ENCODE measurements at regions not wholly inside any gene's neighbourhood (a gene's known extent, or its start where the extent isn't known, plus 50 kb on each side); places are given as distances from the start of the nearest gene placed in this dataset.
"Not testable (repeated sequence)": the region's sequence is repeated elsewhere in the genome, so short reads cannot be mapped to it uniquely, and the experiment has no call there.

DNA sequence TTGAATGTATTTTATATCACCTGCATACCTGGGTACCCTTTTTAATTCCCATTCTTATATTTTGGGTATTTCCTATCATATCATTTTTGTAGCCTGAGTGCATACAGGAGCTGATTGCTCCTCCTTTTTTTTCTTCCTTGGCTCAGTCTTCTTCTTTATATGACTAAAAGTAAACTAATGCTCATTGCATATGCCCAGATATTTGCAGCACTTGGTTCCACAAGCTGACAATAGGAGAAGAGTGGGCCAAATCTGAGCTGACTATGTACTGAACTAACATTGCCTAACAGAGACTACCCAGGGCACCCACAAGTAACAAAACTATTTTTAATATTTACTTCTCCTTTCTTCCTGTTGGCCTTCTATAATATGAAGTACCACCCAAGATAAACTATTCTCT, 131.7 kb upstream of the SPOPL start:
- Histone ChIP-seq H3K27me3 (ENCODE audit: control insufficient read depth, insufficient read depth, low read length) (no peaks in the 10 kb centered on the region), H3K4me3 (ENCODE audit: low read depth, low read length) (no peak overlapping the region), H3K36me3 (ENCODE audit: control insufficient read depth, insufficient read depth, low read length) (no peaks in the 10 kb centered on the region)
- FAIRE-seq (no peak), DNase-seq (ENCODE audit: low read depth) (peak; percentile 51)
- TF ChIP-seq, protein P1, sequence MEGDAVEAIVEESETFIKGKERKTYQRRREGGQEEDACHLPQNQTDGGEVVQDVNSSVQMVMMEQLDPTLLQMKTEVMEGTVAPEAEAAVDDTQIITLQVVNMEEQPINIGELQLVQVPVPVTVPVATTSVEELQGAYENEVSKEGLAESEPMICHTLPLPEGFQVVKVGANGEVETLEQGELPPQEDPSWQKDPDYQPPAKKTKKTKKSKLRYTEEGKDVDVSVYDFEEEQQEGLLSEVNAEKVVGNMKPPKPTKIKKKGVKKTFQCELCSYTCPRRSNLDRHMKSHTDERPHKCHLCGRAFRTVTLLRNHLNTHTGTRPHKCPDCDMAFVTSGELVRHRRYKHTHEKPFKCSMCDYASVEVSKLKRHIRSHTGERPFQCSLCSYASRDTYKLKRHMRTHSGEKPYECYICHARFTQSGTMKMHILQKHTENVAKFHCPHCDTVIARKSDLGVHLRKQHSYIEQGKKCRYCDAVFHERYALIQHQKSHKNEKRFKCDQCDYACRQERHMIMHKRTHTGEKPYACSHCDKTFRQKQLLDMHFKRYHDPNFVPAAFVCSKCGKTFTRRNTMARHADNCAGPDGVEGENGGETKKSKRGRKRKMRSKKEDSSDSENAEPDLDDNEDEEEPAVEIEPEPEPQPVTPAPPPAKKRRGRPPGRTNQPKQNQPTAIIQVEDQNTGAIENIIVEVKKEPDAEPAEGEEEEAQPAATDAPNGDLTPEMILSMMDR (IDR thresholded peaks at IDR 0.05; ENCODE audit: insufficient read depth, low read length, severe bottlenecking) = no peak

DNA sequence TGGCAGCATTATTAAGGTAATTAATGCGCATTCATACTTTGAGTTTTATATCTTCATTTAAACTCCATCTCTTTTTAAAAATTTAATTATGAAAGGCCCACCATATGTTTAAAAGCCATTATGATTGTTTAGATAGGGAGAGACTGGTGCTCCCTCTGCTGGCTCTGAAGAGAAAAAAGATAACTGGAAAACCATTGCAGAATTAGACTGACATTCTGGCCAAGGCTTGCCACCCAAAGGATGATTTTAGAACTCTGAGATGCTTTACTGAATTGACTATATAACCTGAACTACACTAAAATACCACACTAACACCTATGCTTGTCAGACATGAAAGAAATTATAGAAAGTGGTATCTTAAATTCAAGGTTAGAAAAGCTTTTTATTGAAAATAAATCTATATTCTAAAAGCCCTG, 127.6 kb upstream of the SPOPL start:
- Histone ChIP-seq H3K4me3 (ENCODE audit: low read depth, low read length) (no peak overlapping the region), H3K36me3 (ENCODE audit: control insufficient read depth, insufficient read depth, low read length) (no peaks in the 10 kb centered on the region), H3K27me3 (ENCODE audit: control insufficient read depth, insufficient read depth, low read length) (no peaks in the 10 kb centered on the region)
- DNase-seq (ENCODE audit: low read depth) (peak; percentile 43), FAIRE-seq (no peak)
- TF ChIP-seq, protein P1 (IDR thresholded peaks at IDR 0.05; ENCODE audit: insufficient read depth, low read length, severe bottlenecking) = peak; percentile 59

DNA sequence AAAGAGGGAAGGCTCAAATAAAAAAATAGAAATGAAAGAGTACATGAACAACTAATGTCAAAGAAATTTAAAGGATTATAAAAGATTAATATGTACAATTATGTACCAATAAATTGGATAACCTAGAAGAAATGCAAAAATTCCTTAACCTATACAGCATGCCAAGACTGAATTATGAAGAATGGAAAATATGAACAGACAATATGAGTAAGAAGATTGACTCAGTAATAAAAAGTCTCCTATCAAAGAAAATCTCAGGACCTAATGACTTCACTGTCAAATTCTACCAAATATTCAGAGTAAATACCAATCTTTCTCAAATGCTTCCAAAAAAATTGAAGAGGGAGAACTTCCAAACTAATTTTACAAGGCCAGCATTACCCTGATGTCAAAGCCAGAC, 120.2 kb upstream of the SPOPL start:
- Histone ChIP-seq H3K27me3 (ENCODE audit: control insufficient read depth, insufficient read depth, low read length) (no peaks in the 10 kb centered on the region), H3K36me3 (ENCODE audit: control insufficient read depth, insufficient read depth, low read length) (no peaks in the 10 kb centered on the region), H3K4me3 (ENCODE audit: low read depth, low read length) (no peak overlapping the region)
- FAIRE-seq (no peak), DNase-seq (ENCODE audit: low read depth) (no peak)
- TF ChIP-seq, protein P1 (IDR thresholded peaks at IDR 0.05; ENCODE audit: insufficient read depth, low read length, severe bottlenecking) = no peak

DNA sequence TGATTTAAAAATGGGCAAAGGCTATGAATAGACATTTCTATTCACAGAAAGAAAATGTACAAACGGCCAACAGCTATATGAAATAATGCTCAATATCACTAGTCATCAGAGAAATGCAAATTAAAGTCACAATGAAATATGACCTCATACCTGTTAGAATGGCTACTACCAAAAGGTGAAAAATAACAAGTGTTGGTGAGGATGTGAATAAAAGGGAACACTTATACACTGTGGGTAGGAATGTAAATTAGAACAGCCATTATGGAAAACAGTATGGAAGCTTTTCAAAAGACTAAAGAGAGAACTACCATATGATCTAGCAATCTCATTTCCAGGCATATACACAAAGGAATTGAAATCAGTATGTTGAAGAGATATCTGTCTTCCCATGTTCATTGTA, 118.9 kb upstream of the SPOPL start:
- H3K4me3 ChIP-seq (ENCODE audit: low read depth, low read length) = no peak overlapping the region
- H3K36me3 ChIP-seq (ENCODE audit: control insufficient read depth, insufficient read depth, low read length) = no peaks in the 10 kb centered on the region
- TF ChIP-seq, protein P1 (IDR thresholded peaks at IDR 0.05; ENCODE audit: insufficient read depth, low read length, severe bottlenecking) = no peak
- DNase-seq (ENCODE audit: low read depth) (no peak), FAIRE-seq (no peak)
- H3K27me3 ChIP-seq (ENCODE audit: control insufficient read depth, insufficient read depth, low read length) = no peaks in the 10 kb centered on the region

DNA sequence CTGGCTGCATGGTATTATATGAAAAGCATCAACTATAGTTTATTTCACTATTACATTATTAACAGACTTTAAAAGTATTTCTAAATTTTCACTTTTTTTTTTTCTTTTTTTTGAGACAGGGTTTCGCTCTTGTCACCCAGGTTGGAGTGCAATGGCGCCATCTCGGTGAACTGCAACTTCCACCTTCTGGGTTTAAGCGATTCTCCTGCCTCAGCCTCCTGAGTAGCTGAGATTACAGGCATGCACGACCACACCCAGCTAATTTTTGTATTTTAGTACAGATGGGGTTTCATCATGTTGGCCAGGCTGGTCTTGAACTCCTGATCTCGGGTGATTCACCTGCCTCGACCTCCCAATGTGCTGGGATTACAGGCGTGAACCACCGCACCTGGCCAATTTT, 115.4 kb upstream of the SPOPL start:
- FAIRE-seq; H3K27me3 ChIP-seq (ENCODE audit: control insufficient read depth, insufficient read depth, low read length); H3K4me3 ChIP-seq (ENCODE audit: low read depth, low read length); DNase-seq (ENCODE audit: low read depth); H3K36me3 ChIP-seq (ENCODE audit: control insufficient read depth, insufficient read depth, low read length): not testable (repeated sequence)

DNA sequence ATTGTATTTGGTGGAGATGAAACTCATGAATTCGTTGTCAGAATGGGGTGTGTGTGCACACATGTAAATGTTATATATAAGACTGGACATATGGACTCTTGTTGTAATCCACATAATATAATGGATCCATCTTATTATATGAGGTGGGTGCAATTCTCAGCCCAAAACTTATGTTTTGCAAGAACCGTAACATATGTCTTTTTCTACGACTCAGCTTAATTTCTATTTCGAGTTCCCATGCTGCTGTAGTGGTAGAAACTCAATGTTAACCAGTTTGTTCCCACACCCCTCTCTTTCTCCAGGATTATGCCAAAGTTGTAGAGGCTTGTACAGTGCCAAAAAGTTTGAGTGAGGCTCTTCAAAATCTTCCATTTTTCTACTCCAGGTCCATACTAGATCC, 112.5 kb upstream of the SPOPL start:
- Histone ChIP-seq H3K4me3 (ENCODE audit: low read depth, low read length) (no peak overlapping the region), H3K27me3 (ENCODE audit: control insufficient read depth, insufficient read depth, low read length) (no peaks in the 10 kb centered on the region), H3K36me3 (ENCODE audit: control insufficient read depth, insufficient read depth, low read length) (no peaks in the 10 kb centered on the region)
- TF ChIP-seq, protein P1 (IDR thresholded peaks at IDR 0.05; ENCODE audit: insufficient read depth, low read length, severe bottlenecking) = no peak
- FAIRE-seq = no peak
- DNase-seq (ENCODE audit: low read depth) = no peak

Measured in bronchial epithelial cell (primary cell).